GM23338 (cell line): ENCODE measurements at regions not wholly inside any gene's neighbourhood (a gene's known extent, or its start where the extent isn't known, plus 50 kb on each side); places are given as distances from the start of the nearest gene placed in this dataset.

Source experiments
- ATAC-seq: fragments of 200-7000 bp; cut with Tn5 transposase; 3 replicates; pipeline ENCODE4 v1.9.1; 2020
- DNase-seq: peaks from one replicate; pipeline ENCODE4 v3.0.0-alpha.2; 2015; ENCODE audit warnings: low spot score
- H2AFZ ChIP-seq: fragments of 200-600 bp; sonication (generic); 2 replicates; pipeline ENCODE4 v1.8.0; 2016; ENCODE audit warnings: antibody characterized with exemption, mild to moderate bottlenecking, moderate library complexity
- H3F3A ChIP-seq: fragments of 200-600 bp; sonication (generic); replicated peaks from 2 replicates; pipeline ENCODE4 v1.8.0; 2017; ENCODE audit warnings: antibody characterized with exemption, mixed run types, low read depth
- H3K27ac ChIP-seq: fragments of 200-600 bp; sonication (generic); 2 replicates; pipeline ENCODE4 v1.6.1; 2016; ENCODE audit warnings: low read depth
- H3K27me3 ChIP-seq: fragments of 200-600 bp; sonication (generic); 2 replicates; pipeline ENCODE4 v1.8.0; 2016; ENCODE audit warnings: mild to moderate bottlenecking, mixed run types, moderate library complexity; ENCODE audit not compliant: insufficient read depth
- H3K36me3 ChIP-seq: fragments of 200-600 bp; sonication (generic); 2 replicates; pipeline ENCODE4 v1.8.0; 2016; ENCODE audit warnings: mild to moderate bottlenecking; ENCODE audit not compliant: insufficient read depth
- H3K4me1 ChIP-seq: fragments of 200-600 bp; sonication (generic); 2 replicates; pipeline ENCODE4 v1.8.0; 2016; ENCODE audit warnings: mild to moderate bottlenecking, moderate library complexity; ENCODE audit not compliant: insufficient read depth
- H3K4me2 ChIP-seq: fragments of 200-600 bp; sonication (generic); 2 replicates; pipeline ENCODE4 v1.7.1; 2017; ENCODE audit warnings: mixed run types
- H3K4me3 ChIP-seq: fragments of 200-600 bp; sonication (generic); 2 replicates; pipeline ENCODE4 v1.6.1; 2016; ENCODE audit warnings: mixed run types
- H3K79me2 ChIP-seq: fragments of 200-600 bp; sonication (generic); replicated peaks from 2 replicates; pipeline ENCODE4 v1.8.0; 2017; ENCODE audit warnings: mild to moderate bottlenecking; ENCODE audit not compliant: insufficient read depth
- H3K9me2 ChIP-seq: fragments of 200-600 bp; sonication (generic); 2 replicates; pipeline ENCODE4 v1.8.0; 2017; ENCODE audit not compliant: insufficient read depth
- H4K20me1 ChIP-seq: fragments of 200-600 bp; sonication (generic); replicated peaks from 2 replicates; pipeline ENCODE4 v1.8.0; 2017; ENCODE audit warnings: mild to moderate bottlenecking; ENCODE audit not compliant: insufficient read depth
- H3K27ac Mint-ChIP-seq: 2 replicates; pipeline ENCODE4 v1.8.0; 2020; ENCODE audit warnings: inconsistent platforms, mild to moderate bottlenecking, moderate library complexity, mixed read lengths
- H3K27me3 Mint-ChIP-seq: 3 replicates; pipeline ENCODE4 v1.8.0; 2022; ENCODE audit warnings: low read depth, mild to moderate bottlenecking, moderate library complexity, mixed read lengths, inconsistent platforms; ENCODE audit not compliant: insufficient read depth, poor library complexity
- H3K36me3 Mint-ChIP-seq: 3 replicates; pipeline ENCODE4 v1.8.0; 2021; ENCODE audit warnings: low read depth, mild to moderate bottlenecking, inconsistent platforms, moderate library complexity, mixed read lengths
- H3K4me1 Mint-ChIP-seq: 3 replicates; pipeline ENCODE4 v1.8.0; 2020; ENCODE audit warnings: mild to moderate bottlenecking, inconsistent platforms, mixed read lengths
- H3K4me3 Mint-ChIP-seq: 3 replicates; pipeline ENCODE4 v1.8.0; 2021; ENCODE audit warnings: moderate library complexity, mild to moderate bottlenecking, inconsistent platforms, mixed read lengths
- H3K9me3 Mint-ChIP-seq: 3 replicates; pipeline ENCODE4 v1.8.0; 2020; ENCODE audit warnings: moderate library complexity, mild to moderate bottlenecking, inconsistent platforms, mixed read lengths
- CTCF ChIP-seq, 2 experiments: fragments of 200-600 bp in 1 of 2; sonication (generic) in 1 of 2; conservative IDR thresholded peaks; 2 replicates each; pipeline versions ENCODE4 v1.5.1 to v1.6.1; 2016 to 2017; ENCODE audit warnings: antibody characterized with exemption in 2 of 2, low read depth in 2 of 2, mild to moderate bottlenecking in 2 of 2, moderate library complexity in 1 of 2
- EZH2phosphoT487 ChIP-seq: fragments of 200-600 bp; sonication (generic); IDR thresholded peaks from one replicate; pipeline ENCODE4 v1.8.1; 2018; ENCODE audit warnings: antibody characterized with exemption; ENCODE audit not compliant: unreplicated experiment
- JUNB ChIP-seq: IDR thresholded peaks from one replicate; pipeline ENCODE4 v1.6.1; 2016; ENCODE audit warnings: antibody characterized with exemption; ENCODE audit not compliant: unreplicated experiment
- NANOG ChIP-seq: IDR thresholded peaks from 2 replicates; pipeline ENCODE4 v1.6.1; 2016; ENCODE audit warnings: antibody characterized with exemption, borderline replicate concordance
- POLR2AphosphoS5 ChIP-seq: IDR thresholded peaks from 2 replicates; pipeline ENCODE4 v1.6.1; 2016; ENCODE audit warnings: antibody characterized with exemption, low read depth
- STAT1 ChIP-seq: IDR thresholded peaks from one replicate; pipeline ENCODE4 v1.6.1; 2016; ENCODE audit warnings: antibody characterized with exemption; ENCODE audit not compliant: unreplicated experiment
- ZNF331 ChIP-seq: fragments of 250-450 bp; sonication (Bioruptor Pico); IDR thresholded peaks from 2 replicates; pipeline ENCODE4 v1.5.0; 2020; ENCODE audit warnings: low read depth, mild to moderate bottlenecking, moderate library complexity
- TF ChIP-seq, protein P1 (sequence below): IDR thresholded peaks from one replicate; pipeline ENCODE4 v1.6.1; 2018; ENCODE audit warnings: antibody characterized with exemption; ENCODE audit not compliant: unreplicated experiment
- TF ChIP-seq, protein P2 (sequence below): IDR thresholded peaks from 2 replicates; pipeline ENCODE4 v1.6.1; 2016; ENCODE audit warnings: antibody characterized with exemption

GRCh38 chr4:112865443-112865842 lies 184.0 kb upstream of the ANK2 start:
- H3K4me1 Mint-ChIP-seq, result peaks cover 23% of the 10 kb centered on the region
- H3K36me3 Mint-ChIP-seq, result peaks cover 4% of the 10 kb centered on the region; the same call in 2 of the 3 replicates
- Histone ChIP-seq H2AFZ (no peak overlapping the region), H3K4me1 (peaks cover 21% of the 10 kb centered on the region), H3K79me2 (peaks cover 19% of the 10 kb centered on the region), H3K27ac (no peak overlapping the region), H3K36me3 (no peaks in the 10 kb centered on the region), H3K27me3 (no peaks in the 10 kb centered on the region), H3F3A (no peaks in the 10 kb centered on the region), H3K9me2 (no peaks in the 10 kb centered on the region), H4K20me1 (no peaks in the 10 kb centered on the region), H3K4me3 (no peak overlapping the region), H3K4me2 (no peak overlapping the region)
- TF ChIP-seq CTCF (conservative IDR thresholded peaks at IDR 0.05; ENCODE audit: low read depth in 2 of 2), result no peak
- no peak for TF ChIP-seq POLR2AphosphoS5
- TF ChIP-seq, protein P1, sequence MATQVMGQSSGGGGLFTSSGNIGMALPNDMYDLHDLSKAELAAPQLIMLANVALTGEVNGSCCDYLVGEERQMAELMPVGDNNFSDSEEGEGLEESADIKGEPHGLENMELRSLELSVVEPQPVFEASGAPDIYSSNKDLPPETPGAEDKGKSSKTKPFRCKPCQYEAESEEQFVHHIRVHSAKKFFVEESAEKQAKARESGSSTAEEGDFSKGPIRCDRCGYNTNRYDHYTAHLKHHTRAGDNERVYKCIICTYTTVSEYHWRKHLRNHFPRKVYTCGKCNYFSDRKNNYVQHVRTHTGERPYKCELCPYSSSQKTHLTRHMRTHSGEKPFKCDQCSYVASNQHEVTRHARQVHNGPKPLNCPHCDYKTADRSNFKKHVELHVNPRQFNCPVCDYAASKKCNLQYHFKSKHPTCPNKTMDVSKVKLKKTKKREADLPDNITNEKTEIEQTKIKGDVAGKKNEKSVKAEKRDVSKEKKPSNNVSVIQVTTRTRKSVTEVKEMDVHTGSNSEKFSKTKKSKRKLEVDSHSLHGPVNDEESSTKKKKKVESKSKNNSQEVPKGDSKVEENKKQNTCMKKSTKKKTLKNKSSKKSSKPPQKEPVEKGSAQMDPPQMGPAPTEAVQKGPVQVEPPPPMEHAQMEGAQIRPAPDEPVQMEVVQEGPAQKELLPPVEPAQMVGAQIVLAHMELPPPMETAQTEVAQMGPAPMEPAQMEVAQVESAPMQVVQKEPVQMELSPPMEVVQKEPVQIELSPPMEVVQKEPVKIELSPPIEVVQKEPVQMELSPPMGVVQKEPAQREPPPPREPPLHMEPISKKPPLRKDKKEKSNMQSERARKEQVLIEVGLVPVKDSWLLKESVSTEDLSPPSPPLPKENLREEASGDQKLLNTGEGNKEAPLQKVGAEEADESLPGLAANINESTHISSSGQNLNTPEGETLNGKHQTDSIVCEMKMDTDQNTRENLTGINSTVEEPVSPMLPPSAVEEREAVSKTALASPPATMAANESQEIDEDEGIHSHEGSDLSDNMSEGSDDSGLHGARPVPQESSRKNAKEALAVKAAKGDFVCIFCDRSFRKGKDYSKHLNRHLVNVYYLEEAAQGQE, result no peak
- H3K27me3 Mint-ChIP-seq, result no peaks in the 10 kb centered on the region
- peaks cover 3% of the 10 kb centered on the region; the same call in 1 of the 3 replicates for H3K9me3 Mint-ChIP-seq
- no peak overlapping the region for H3K4me3 Mint-ChIP-seq
- no peak for ATAC-seq
- no peak overlapping the region for H3K27ac Mint-ChIP-seq
- DNase-seq, result no peak

DNA sequence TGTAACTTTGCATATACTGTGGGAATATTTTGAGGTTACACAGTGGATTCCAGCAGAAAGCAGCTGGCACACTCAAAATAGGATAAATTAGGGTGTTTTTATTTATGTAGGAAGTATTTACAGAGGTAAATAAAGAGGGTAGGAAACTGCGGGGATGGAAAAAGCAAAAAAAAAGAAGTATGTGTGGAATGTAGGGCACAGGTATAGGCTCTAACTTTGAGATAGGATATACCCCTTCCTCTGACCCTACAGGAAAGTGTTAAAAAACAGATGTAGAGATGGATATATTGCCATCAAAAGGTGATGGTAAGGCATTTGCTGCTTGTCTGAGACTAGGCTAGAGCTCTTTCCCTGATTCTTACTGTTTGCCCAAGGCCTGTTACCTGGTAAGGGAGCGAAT lies 173.1 kb upstream of the ANK2 start:
- peak; percentile 57 for DNase-seq
- Mint-ChIP-seq H3K27ac (peak overlapping the region; percentile 25; the same call in 1 of the 2 replicates), H3K4me1 (peaks cover 14% of the 10 kb centered on the region), H3K27me3 (no peaks in the 10 kb centered on the region), H3K36me3 (0 out of 3 replicates have a peak, but pooled peaks cover 3% of the 10 kb centered on the region), H3K9me3 (no peaks in the 10 kb centered on the region), H3K4me3 (no peak overlapping the region)
- peak; percentile 83 for ATAC-seq
- no peak overlapping the region for H2AFZ ChIP-seq
- peaks cover 28% of the 10 kb centered on the region for H3K79me2 ChIP-seq
- no peaks in the 10 kb centered on the region for H3K36me3 ChIP-seq
- H3F3A ChIP-seq, result no peaks in the 10 kb centered on the region
- no peak overlapping the region for H3K27ac ChIP-seq
- TF ChIP-seq, protein P2, sequence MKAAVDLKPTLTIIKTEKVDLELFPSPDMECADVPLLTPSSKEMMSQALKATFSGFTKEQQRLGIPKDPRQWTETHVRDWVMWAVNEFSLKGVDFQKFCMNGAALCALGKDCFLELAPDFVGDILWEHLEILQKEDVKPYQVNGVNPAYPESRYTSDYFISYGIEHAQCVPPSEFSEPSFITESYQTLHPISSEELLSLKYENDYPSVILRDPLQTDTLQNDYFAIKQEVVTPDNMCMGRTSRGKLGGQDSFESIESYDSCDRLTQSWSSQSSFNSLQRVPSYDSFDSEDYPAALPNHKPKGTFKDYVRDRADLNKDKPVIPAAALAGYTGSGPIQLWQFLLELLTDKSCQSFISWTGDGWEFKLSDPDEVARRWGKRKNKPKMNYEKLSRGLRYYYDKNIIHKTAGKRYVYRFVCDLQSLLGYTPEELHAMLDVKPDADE, result no peak
- TF ChIP-seq, protein P1, result no peak
- TF ChIP-seq JUNB (no peak), NANOG (no peak), CTCF (conservative IDR thresholded peaks at IDR 0.05; ENCODE audit: low read depth in 2 of 2) (no peak), EZH2phosphoT487 (no peak), ZNF331 (CRISPR knock-in tag) (no peak), STAT1 (no peak), POLR2AphosphoS5 (no peak)
- peaks cover 9% of the 10 kb centered on the region; the same call in 1 of the 2 replicates for H3K4me1 ChIP-seq
- H3K4me2 ChIP-seq, result no peak overlapping the region
- no peak overlapping the region for H3K4me3 ChIP-seq
- H3K27me3 ChIP-seq, result no peaks in the 10 kb centered on the region
- no peaks in the 10 kb centered on the region for H4K20me1 ChIP-seq
- H3K9me2 ChIP-seq, result no peaks in the 10 kb centered on the region
